ENCODE measurements at regions not wholly inside any gene's neighbourhood (a gene's known extent, or its start where the extent isn't known, plus 50 kb on each side); places are given as distances from the start of the nearest gene placed in this dataset.

GRCh38 chr11:127524618-127525017 is 524.0 kb upstream of the KIRREL3 start:
- DNase-seq (ENCODE audit: low spot score), result no peak
- H3K9me3 Mint-ChIP-seq, result no peaks in the 10 kb centered on the region

GRCh38 chr11:127521413-127521812 is 520.8 kb upstream of the KIRREL3 start:
- no peak overlapping the region for H3K27ac Mint-ChIP-seq
- CTCF ChIA-PET, result no interaction called here

More at GRCh38 chr11:127524618-127525017, 524.0 kb upstream of the KIRREL3 start:
- ChIA-PET POLR2A (no interaction called here), CTCF (interaction anchor here (1.1 kb wide), 1 partner anchor 31 kb away, joined by 3 read pairs; no protein-coding TSS in a partner anchor)
- no peak for TF ChIP-seq PREB (CRISPR knock-in tag; IDR thresholded peaks at IDR 0.05; ENCODE audit: borderline replicate concordance)
- TF ChIP-seq AFF4 (CRISPR knock-in tag; IDR thresholded peaks at IDR 0.05; ENCODE audit: borderline replicate concordance), result no peak
- TF ChIP-seq ZBTB21 (CRISPR knock-in tag; IDR thresholded peaks at IDR 0.05; ENCODE audit: borderline replicate concordance), result no peak
- no peak for ATAC-seq
- H3K36me3 Mint-ChIP-seq, result no peaks in the 10 kb centered on the region
- no peak overlapping the region for H3K27ac Mint-ChIP-seq
- H3K4me1 Mint-ChIP-seq, result no peaks in the 10 kb centered on the region
- no peak overlapping the region for H3K4me3 Mint-ChIP-seq
- no peaks in the 10 kb centered on the region for H3K27me3 Mint-ChIP-seq (ENCODE audit: low read depth)

GRCh38 chr11:127507851-127508250 is 507.3 kb upstream of the KIRREL3 start:
- DNase-seq (ENCODE audit: low spot score) (no peak), ATAC-seq (no peak)
- ChIA-PET POLR2A (no interaction called here), CTCF (no interaction called here)
- Mint-ChIP-seq H3K27me3 (ENCODE audit: low read depth) (no peaks in the 10 kb centered on the region), H3K36me3 (no peaks in the 10 kb centered on the region), H3K4me3 (no peak overlapping the region), H3K9me3 (peaks cover 13% of the 10 kb centered on the region), H3K27ac (no peak overlapping the region), H3K4me1 (0 out of 2 replicates have a peak, but pooled peaks cover 3% of the 10 kb centered on the region)
- no peak for TF ChIP-seq E2F4 (CRISPR knock-in tag; IDR thresholded peaks at IDR 0.05; ENCODE audit: borderline replicate concordance, low read depth)

More at GRCh38 chr11:127521413-127521812, 520.8 kb upstream of the KIRREL3 start:
- DNase-seq (ENCODE audit: low spot score), result no peak
- no peak for TF ChIP-seq USF2 (CRISPR knock-in tag; IDR thresholded peaks at IDR 0.05)
- no peak for TF ChIP-seq TEAD4 (CRISPR knock-in tag; IDR thresholded peaks at IDR 0.05)
- no peak for TF ChIP-seq FOXP4 (CRISPR knock-in tag; IDR thresholded peaks at IDR 0.05)
- TF ChIP-seq ERG (CRISPR knock-in tag; IDR thresholded peaks at IDR 0.05), result no peak
- ATAC-seq, result no peak
- Mint-ChIP-seq H3K36me3 (peaks cover 5% of the 10 kb centered on the region; the same call in 1 of the 2 replicates), H3K4me1 (no peaks in the 10 kb centered on the region), H3K27me3 (ENCODE audit: low read depth) (no peaks in the 10 kb centered on the region), H3K9me3 (peaks cover 11% of the 10 kb centered on the region), H3K4me3 (no peak overlapping the region)
- POLR2A ChIA-PET, result no interaction called here

All from WTC11 (cell line).